HUES6 (cell line): ENCODE measurements at regions not wholly inside any gene's neighbourhood (a gene's known extent, or its start where the extent isn't known, plus 50 kb on each side); places are given as distances from the start of the nearest gene placed in this dataset.

ENCODE experiments used
- H3K27ac ChIP-seq: 2 replicates; pipeline ENCODE4 v1.7.0; 2013; ENCODE audit warnings: low read depth, mild to moderate bottlenecking, low read length, inconsistent platforms
- H3K27me3 ChIP-seq: 2 replicates; pipeline ENCODE4 v1.6.1; 2013; ENCODE audit warnings: low read length; ENCODE audit not compliant: control insufficient read depth, insufficient read depth
- H3K36me3 ChIP-seq: 2 replicates; pipeline ENCODE4 v1.6.1; 2013; ENCODE audit warnings: low read length; ENCODE audit not compliant: control insufficient read depth, insufficient read depth
- H3K4me1 ChIP-seq: 2 replicates; pipeline ENCODE4 v1.6.1; 2013; ENCODE audit warnings: low read length; ENCODE audit not compliant: control insufficient read depth, insufficient read depth
- H3K4me3 ChIP-seq: 2 replicates; pipeline ENCODE4 v1.5.1; 2013; ENCODE audit warnings: low read depth, low read length
- H3K9ac ChIP-seq: one replicate; pipeline ENCODE4 v1.6.1; 2013; ENCODE audit warnings: mild to moderate bottlenecking, low read length
- H3K9me3 ChIP-seq: 2 replicates; pipeline ENCODE4 v1.6.1; 2013; ENCODE audit warnings: low read depth, low read length; ENCODE audit not compliant: control insufficient read depth, insufficient read depth

DNA sequence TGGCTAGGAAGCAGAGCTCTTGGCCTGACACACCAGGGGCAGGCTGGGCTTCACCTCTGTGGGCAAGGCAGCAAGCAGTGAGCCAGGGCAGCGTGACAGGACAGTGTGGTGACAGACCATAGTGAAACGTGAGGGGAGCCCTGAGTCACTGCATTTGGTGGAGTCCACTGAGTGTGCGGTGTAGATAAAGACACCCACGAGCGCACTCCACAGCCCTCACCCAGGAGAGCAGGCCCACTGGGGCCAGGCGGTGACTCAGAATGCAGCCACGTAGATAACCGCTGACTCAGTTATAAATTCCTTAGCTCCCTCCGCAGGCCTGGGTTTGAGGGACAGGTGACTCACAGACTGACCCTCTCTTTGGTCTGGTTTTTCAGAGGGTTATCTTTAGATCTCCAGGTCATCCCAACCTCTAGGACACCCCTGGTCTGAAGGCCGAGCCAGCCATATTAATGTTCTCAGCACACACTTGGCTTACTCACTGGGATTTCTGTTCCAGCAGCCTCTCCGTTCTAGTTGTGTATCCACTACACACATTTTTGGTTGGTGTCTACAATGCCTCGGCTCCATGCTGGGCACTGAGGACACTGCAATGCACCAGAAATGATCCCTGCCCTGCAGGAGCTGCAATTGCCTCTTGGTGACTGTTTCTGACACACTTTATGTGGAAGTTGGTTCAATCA lies 90.2 kb upstream of the TSPAN2 start:
- H3K27ac ChIP-seq: no peak overlapping the region
- H3K36me3 ChIP-seq: no peaks in the 10 kb centered on the region
- H3K27me3 ChIP-seq: no peaks in the 10 kb centered on the region
- H3K9ac ChIP-seq: no peak overlapping the region
- no peaks in the 10 kb centered on the region for H3K4me1 ChIP-seq
- peaks cover 4% of the 10 kb centered on the region; the same call in 1 of the 2 replicates for H3K9me3 ChIP-seq
- no peak overlapping the region for H3K4me3 ChIP-seq

DNA sequence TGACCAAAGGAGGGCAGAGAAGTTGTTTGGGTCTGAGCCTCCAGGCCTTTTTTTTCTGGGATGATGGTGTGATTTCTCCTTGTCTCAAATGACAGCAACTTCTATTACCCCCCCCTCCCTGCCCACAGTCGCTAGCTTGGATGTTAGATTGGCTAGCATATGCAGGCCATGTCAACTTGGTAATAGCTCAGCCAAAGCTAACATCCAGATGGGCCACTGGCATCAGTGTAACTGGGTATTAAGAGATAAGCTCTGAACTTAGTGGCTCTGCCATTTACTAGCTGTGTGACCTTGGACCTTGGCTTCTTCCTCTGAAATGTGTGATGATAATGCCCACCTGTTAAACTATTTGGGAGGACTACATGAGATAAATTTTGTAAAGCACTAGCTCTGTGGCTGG lies 86.9 kb upstream of the TSPAN2 start:
- H3K9me3 ChIP-seq: peaks cover 4% of the 10 kb centered on the region; the same call in 1 of the 2 replicates
- H3K27me3 ChIP-seq: no peaks in the 10 kb centered on the region
- no peaks in the 10 kb centered on the region for H3K4me1 ChIP-seq
- no peak overlapping the region for H3K27ac ChIP-seq
- H3K9ac ChIP-seq: no peak overlapping the region
- H3K4me3 ChIP-seq: no peak overlapping the region
- H3K36me3 ChIP-seq: no peaks in the 10 kb centered on the region

DNA sequence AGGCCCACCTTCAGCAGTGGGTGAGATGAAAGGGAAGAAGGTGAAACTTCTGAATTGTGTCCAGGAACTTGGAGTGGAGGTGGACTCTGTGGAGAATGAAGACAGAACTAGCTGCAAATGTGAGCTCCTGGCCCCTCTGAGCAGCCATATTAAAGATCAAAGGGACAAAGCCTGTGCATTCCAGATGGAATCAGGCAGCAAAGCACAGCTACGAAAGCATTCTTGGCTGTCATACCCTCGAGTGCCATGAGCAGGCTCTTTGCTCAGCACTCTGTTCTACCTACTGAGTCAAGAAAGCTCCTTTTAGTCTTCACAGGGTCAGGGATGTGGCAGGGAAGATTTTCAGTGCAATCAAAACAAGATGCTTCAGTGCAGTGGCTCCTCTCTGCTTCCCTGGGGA lies 86.3 kb upstream of the TSPAN2 start:
- Histone ChIP-seq H3K4me1 (no peaks in the 10 kb centered on the region), H3K9ac (no peak overlapping the region)

DNA sequence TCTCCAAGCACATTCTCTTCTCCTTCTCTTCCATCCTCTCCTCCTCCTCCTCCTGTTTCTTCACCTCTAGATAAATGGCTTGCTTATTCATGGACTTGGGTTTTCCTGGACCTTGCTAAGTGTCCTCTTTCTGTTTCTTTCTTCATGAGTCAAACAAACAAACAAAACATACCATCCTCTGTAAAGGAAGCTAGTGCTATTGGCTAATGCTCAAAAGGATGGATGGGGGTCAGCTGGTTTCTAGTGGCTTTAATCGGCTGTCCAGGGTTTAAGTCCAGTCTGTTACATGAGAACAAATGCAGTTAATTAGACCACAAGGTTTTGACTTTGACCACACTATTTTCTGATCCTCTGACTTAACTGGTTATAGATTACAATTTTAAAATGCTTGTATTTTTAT lies 83.8 kb upstream of the TSPAN2 start:
- Histone ChIP-seq H3K4me1 (peaks cover 3% of the 10 kb centered on the region; the same call in 1 of the 2 replicates), H3K4me3 (no peak overlapping the region), H3K9me3 (peaks cover 4% of the 10 kb centered on the region; the same call in 1 of the 2 replicates), H3K27ac (no peak overlapping the region), H3K9ac (no peak overlapping the region), H3K36me3 (no peaks in the 10 kb centered on the region), H3K27me3 (no peaks in the 10 kb centered on the region)

More for the DNA sequence above, 86.3 kb upstream of the TSPAN2 start:
- Histone ChIP-seq H3K27me3 (no peaks in the 10 kb centered on the region), H3K4me3 (no peak overlapping the region), H3K36me3 (no peaks in the 10 kb centered on the region), H3K9me3 (peaks cover 4% of the 10 kb centered on the region; the same call in 1 of the 2 replicates), H3K27ac (no peak overlapping the region)

DNA sequence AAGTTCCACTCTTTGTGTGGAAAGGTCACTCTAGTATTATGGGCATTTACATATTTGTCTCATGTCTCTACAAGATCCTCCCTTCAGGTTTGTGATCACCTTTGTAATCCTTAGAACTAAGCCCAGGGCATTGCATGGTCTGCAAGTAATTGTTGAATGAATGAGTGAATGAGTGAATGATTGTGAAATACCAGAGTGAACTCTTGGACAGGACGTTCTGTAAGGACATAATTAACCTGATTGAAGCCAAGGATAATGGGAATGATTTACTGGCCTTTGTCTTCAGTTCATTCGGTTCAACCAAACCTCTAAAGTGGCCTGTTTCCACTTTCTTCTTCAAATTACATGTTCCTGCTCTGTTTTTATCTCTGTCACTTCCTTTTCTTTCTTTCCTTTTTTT lies 83.0 kb upstream of the TSPAN2 start:
- H3K27ac ChIP-seq: no peak overlapping the region
- no peaks in the 10 kb centered on the region for H3K36me3 ChIP-seq
- peaks cover 4% of the 10 kb centered on the region; the same call in 1 of the 2 replicates for H3K9me3 ChIP-seq
- no peak overlapping the region for H3K9ac ChIP-seq
- peaks cover 3% of the 10 kb centered on the region; the same call in 1 of the 2 replicates for H3K4me1 ChIP-seq
- H3K27me3 ChIP-seq: no peaks in the 10 kb centered on the region
- no peak overlapping the region for H3K4me3 ChIP-seq

DNA sequence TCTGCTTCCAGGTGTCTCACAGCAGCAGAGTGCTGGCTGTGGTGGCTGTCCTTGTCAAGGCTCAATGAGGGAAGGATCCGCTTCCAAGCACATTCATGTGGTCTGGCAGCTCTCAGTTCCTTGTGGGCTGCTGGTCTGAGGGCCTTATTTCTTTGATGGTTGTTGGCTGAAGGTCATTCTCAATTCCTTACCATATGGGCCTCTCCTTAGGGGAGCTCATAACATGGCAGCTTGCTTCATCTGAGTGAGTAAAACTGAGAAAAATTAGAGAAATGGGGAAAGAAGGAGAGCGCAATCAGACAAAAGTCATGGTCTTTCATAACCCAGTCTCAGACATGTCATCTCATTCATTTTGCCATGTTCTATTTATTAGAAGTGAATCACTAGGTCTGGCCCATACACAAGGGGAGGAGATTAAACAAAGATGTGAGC lies 81.7 kb upstream of the TSPAN2 start:
- H3K36me3 ChIP-seq: no peaks in the 10 kb centered on the region
- no peak overlapping the region for H3K27ac ChIP-seq
- H3K9ac ChIP-seq: no peak overlapping the region
- H3K9me3 ChIP-seq: peaks cover 4% of the 10 kb centered on the region; the same call in 1 of the 2 replicates
- peaks cover 3% of the 10 kb centered on the region; the same call in 1 of the 2 replicates for H3K4me1 ChIP-seq
- H3K4me3 ChIP-seq: no peak overlapping the region
- no peaks in the 10 kb centered on the region for H3K27me3 ChIP-seq

DNA sequence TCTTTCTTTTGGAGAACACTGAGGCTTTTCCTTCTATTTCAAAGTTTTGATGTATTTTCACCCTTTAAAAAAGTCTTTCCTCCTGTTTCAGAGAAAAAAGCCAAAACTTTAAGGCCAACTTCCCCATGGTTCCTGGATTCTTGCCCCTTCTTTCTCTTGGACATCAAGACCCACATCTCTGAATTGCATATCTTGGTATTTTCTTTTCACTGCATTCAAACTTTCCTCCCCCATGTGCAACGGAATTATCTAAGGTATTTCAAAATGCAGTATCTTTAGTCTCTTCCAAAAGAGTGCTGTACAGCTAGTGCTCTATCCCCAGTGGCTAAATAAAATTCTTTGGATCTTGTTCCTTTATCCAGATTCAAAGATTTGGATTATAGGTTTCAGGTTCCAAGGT lies 81.1 kb upstream of the TSPAN2 start:
- Histone ChIP-seq H3K4me1 (peaks cover 3% of the 10 kb centered on the region; the same call in 1 of the 2 replicates), H3K9me3 (peaks cover 4% of the 10 kb centered on the region; the same call in 1 of the 2 replicates), H3K4me3 (no peak overlapping the region), H3K36me3 (no peaks in the 10 kb centered on the region), H3K27me3 (no peaks in the 10 kb centered on the region), H3K9ac (no peak overlapping the region), H3K27ac (no peak overlapping the region)

DNA sequence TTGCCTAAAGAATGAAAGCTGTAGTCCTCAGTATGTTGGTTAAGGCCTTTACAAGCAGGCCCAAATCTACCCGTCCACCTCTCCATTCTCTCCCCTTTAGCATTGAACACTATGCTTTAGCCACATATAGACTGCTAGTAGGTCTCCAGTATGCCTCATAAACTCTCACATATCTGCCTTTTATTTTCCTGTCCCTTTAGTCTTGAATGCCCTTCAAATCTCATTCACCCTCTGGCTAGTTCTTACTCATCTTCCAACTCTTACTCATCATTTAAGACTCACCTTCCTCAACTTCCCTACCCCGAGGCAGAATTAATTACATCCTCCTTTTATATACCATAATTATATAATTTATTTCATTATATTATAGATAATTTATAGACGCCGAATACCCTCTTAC lies 78.7 kb upstream of the TSPAN2 start:
- H3K4me1 ChIP-seq: peaks cover 3% of the 10 kb centered on the region; the same call in 1 of the 2 replicates
- no peaks in the 10 kb centered on the region for H3K27me3 ChIP-seq
- H3K36me3 ChIP-seq: no peaks in the 10 kb centered on the region
- H3K4me3 ChIP-seq: no peak overlapping the region
- H3K27ac ChIP-seq: no peak overlapping the region
- H3K9ac ChIP-seq: no peak overlapping the region
- no peaks in the 10 kb centered on the region for H3K9me3 ChIP-seq

DNA sequence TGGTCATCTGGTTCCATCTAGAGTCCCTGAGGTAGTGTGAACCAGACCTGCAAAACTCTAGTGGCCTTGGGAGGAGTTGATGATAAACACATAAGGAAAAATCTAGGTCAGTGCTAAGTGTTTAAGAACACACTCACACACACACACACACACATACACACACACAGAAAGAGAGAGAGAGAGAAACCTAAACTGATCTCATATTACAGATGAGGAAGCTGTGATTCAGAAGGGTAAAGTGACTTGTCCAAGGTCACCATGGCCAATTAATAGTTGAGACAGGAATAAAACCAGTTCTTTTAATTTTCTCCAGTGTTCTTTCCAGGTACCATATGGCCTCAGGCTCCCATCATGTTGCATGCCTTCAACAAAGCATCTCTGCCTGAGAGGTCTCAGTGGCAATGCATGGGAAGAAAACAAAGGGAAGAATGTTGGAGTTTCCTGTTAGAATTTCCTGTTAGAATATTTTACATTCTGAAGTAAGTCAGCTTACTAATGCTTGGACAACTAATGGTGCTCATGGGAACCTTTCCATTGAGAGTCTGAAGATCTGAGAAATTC lies 77.3 kb upstream of the TSPAN2 start:
- no peaks in the 10 kb centered on the region for H3K36me3 ChIP-seq
- H3K27ac ChIP-seq: no peak overlapping the region
- no peak overlapping the region for H3K4me3 ChIP-seq
- H3K9me3 ChIP-seq: no peaks in the 10 kb centered on the region
- no peak overlapping the region for H3K9ac ChIP-seq
- peaks cover 3% of the 10 kb centered on the region; the same call in 1 of the 2 replicates for H3K4me1 ChIP-seq
- no peaks in the 10 kb centered on the region for H3K27me3 ChIP-seq

DNA sequence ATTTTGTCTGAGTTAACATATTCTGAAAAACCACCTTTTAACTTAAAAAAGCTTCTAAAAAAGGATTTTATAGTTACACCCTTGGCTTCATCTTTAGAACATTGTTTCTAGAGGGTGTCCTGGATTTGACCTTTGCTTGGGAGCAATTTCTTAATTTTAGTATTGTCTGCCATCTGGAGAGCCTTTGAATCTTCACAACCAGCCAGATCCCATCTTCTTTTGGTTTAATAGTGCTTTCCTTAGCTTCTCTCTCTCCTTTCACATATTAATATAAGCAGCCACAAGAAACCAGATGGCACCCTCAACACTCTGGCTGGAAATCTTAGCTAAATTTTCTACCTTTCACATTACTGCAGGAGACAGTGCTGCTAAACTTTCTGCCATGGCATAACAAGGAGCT lies 76.5 kb upstream of the TSPAN2 start:
- Histone ChIP-seq H3K9me3 (no peaks in the 10 kb centered on the region), H3K27ac (no peak overlapping the region), H3K4me3 (no peak overlapping the region), H3K9ac (no peak overlapping the region), H3K27me3 (no peaks in the 10 kb centered on the region), H3K4me1 (peaks cover 3% of the 10 kb centered on the region; the same call in 1 of the 2 replicates), H3K36me3 (no peaks in the 10 kb centered on the region)

DNA sequence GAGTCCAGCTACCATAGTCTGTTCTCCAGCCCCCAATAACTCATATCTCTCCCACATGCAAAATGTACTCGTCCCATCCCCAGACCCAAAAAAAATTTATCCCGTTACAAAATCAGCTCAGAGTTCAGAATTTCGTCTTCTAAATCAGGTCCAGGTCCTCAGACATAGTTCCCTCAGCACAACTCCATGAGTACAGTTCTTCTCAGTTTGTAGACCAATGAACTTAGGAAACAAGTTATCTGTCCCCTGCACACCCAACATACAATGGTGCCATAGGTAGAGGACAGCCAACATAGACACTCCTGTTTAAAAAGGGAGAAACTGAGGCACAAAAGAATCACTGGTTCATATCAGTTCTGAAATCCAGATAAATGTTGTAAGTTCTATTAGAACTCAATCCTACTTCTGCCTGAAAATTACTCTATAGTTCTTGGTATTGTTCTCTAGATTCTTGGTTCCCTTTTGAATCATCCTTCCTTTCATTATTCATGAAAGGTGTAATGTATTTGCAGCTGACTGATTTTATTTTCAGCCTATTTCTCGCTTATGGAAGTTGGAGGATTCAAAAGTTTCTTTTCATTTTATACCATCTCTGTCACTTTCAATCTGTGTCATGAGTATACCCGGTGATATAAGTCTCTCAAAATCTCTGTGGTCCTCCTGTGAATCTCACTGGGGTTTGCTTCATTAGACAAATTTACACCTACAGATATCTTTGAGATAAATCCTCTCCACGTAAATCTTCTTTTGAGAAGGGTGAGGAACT lies 75.8 kb upstream of the TSPAN2 start:
- H3K9me3 ChIP-seq: no peaks in the 10 kb centered on the region
- no peak overlapping the region for H3K27ac ChIP-seq
- no peak overlapping the region for H3K9ac ChIP-seq
- no peaks in the 10 kb centered on the region for H3K36me3 ChIP-seq
- no peaks in the 10 kb centered on the region for H3K27me3 ChIP-seq
- peaks cover 3% of the 10 kb centered on the region; the same call in 1 of the 2 replicates for H3K4me1 ChIP-seq
- no peak overlapping the region for H3K4me3 ChIP-seq
